WTC11 (cell line): ENCODE measurements at regions not wholly inside any gene's neighbourhood (a gene's known extent, or its start where the extent isn't known, plus 50 kb on each side); places are given as distances from the start of the nearest gene placed in this dataset.

ENCODE experiments used
- ATAC-seq: fragments of 200-7000 bp; cut with Tn5 transposase; 2 replicates; pipeline ENCODE4 v1.10.0; 2021; ENCODE audit warnings: mild to moderate bottlenecking, moderate library complexity
- CTCF ChIA-PET: fragments of 300-600 bp; sonication (Branson Sonifier 250); formaldehyde crosslinking; loops from one replicate; lab custom pipeline; 2021; ENCODE audit warnings: antibody characterized with exemption; lab: Charles Lee
- POLR2A ChIA-PET: fragments of 350-600 bp; sonication (Branson Sonifier 250); formaldehyde crosslinking; loops from one replicate; lab custom pipeline; 2021; ENCODE audit warnings: antibody characterized with exemption; lab: Charles Lee
- DNase-seq: peaks from one replicate; pipeline ENCODE4 v3.0.0; 2021; ENCODE audit warnings: low spot score
- H3K27ac Mint-ChIP-seq: 2 replicates; pipeline ENCODE4 v1.8.0; 2021; ENCODE audit warnings: mixed read lengths
- H3K27me3 Mint-ChIP-seq: 2 replicates; pipeline ENCODE4 v1.8.0; 2021; ENCODE audit warnings: low read depth, mild to moderate bottlenecking, moderate library complexity, mixed read lengths
- H3K36me3 Mint-ChIP-seq: 2 replicates; pipeline ENCODE4 v1.8.0; 2021; ENCODE audit warnings: mixed read lengths
- H3K4me1 Mint-ChIP-seq: 2 replicates; pipeline ENCODE4 v1.8.0; 2022; ENCODE audit warnings: mixed read lengths
- H3K4me3 Mint-ChIP-seq: 2 replicates; pipeline ENCODE4 v1.8.0; 2021; ENCODE audit warnings: mild to moderate bottlenecking, moderate library complexity, mixed read lengths
- H3K9me3 Mint-ChIP-seq: 2 replicates; pipeline ENCODE4 v1.8.0; 2021; ENCODE audit warnings: mixed read lengths
- CREB1 ChIP-seq: sonication (generic); formaldehyde crosslinking; IDR thresholded peaks from 2 replicates; pipeline ENCODE4 v1.8.0; 2023; ENCODE audit warnings: mild to moderate bottlenecking, missing genetic modification reagents
- ELF4 ChIP-seq: sonication (generic); formaldehyde crosslinking; IDR thresholded peaks from 2 replicates; pipeline ENCODE4 v1.8.1; 2022; ENCODE audit warnings: low read depth, mild to moderate bottlenecking, moderate library complexity, missing genetic modification reagents
- ESRRA ChIP-seq: sonication (generic); formaldehyde crosslinking; IDR thresholded peaks from 2 replicates; pipeline ENCODE4 v1.8.1; 2022; ENCODE audit warnings: mild to moderate bottlenecking, missing genetic modification reagents, borderline replicate concordance
- FOXJ3 ChIP-seq: sonication (generic); formaldehyde crosslinking; IDR thresholded peaks from 2 replicates; pipeline ENCODE4 v1.9.0; 2021; ENCODE audit warnings: missing genetic modification reagents, mild to moderate bottlenecking, borderline replicate concordance
- GRHL2 ChIP-seq: fragments of 250-450 bp; sonication (Bioruptor Pico); IDR thresholded peaks from 2 replicates; pipeline ENCODE4 v1.8.0; 2022; ENCODE audit warnings: mild to moderate bottlenecking, moderate library complexity; ENCODE audit not compliant: insufficient replicate concordance, severe bottlenecking
- KAT7 ChIP-seq: sonication (generic); formaldehyde crosslinking; IDR thresholded peaks from 2 replicates; pipeline ENCODE4 v1.8.1; 2023; ENCODE audit warnings: missing genetic modification reagents, mild to moderate bottlenecking, borderline replicate concordance
- MYBL2 ChIP-seq: sonication (generic); formaldehyde crosslinking; IDR thresholded peaks from 2 replicates; pipeline ENCODE4 v1.8.1; 2023; ENCODE audit warnings: mild to moderate bottlenecking, moderate library complexity, missing genetic modification reagents
- OVOL2 ChIP-seq: fragments of 250-450 bp; sonication (Bioruptor Pico); IDR thresholded peaks from 2 replicates; pipeline ENCODE4 v1.9.0; 2021; ENCODE audit warnings: mild to moderate bottlenecking, borderline replicate concordance
- RORB ChIP-seq: fragments of 250-450 bp; sonication (Bioruptor Pico); IDR thresholded peaks from 2 replicates; pipeline ENCODE4 v1.9.0; 2021; ENCODE audit warnings: mild to moderate bottlenecking
- SMAD3 ChIP-seq: sonication (generic); formaldehyde crosslinking; IDR thresholded peaks from 2 replicates; pipeline ENCODE4 v1.8.0; 2022; ENCODE audit warnings: missing genetic modification reagents, mild to moderate bottlenecking, borderline replicate concordance
- TEAD1 ChIP-seq: sonication (generic); formaldehyde crosslinking; IDR thresholded peaks from 2 replicates; pipeline ENCODE4 v1.8.0; 2022; ENCODE audit warnings: mild to moderate bottlenecking, missing genetic modification reagents
- TEAD4 ChIP-seq: sonication (generic); formaldehyde crosslinking; IDR thresholded peaks from 2 replicates; pipeline ENCODE4 v1.8.0; 2022; ENCODE audit warnings: mild to moderate bottlenecking, missing genetic modification reagents
- TP53 ChIP-seq: sonication (generic); formaldehyde crosslinking; IDR thresholded peaks from 2 replicates; pipeline ENCODE4 v1.8.1; 2023; ENCODE audit warnings: mild to moderate bottlenecking, missing genetic modification reagents
- ZNF121 ChIP-seq: sonication (generic); formaldehyde crosslinking; IDR thresholded peaks from 2 replicates; pipeline ENCODE4 v1.8.0; 2023; ENCODE audit warnings: missing genetic modification reagents
- ZNF138 ChIP-seq: sonication (generic); formaldehyde crosslinking; conservative IDR thresholded peaks from 2 replicates; pipeline ENCODE4 v1.8.1; 2022; ENCODE audit warnings: mild to moderate bottlenecking, moderate library complexity, missing genetic modification reagents
- ZNF396 ChIP-seq: fragments of 250-450 bp; sonication (Bioruptor Pico); IDR thresholded peaks from 2 replicates; pipeline ENCODE4 v1.8.0; 2021; ENCODE audit warnings: mild to moderate bottlenecking, moderate library complexity, borderline replicate concordance
- TF ChIP-seq, protein P1 (sequence below): sonication (generic); formaldehyde crosslinking; conservative IDR thresholded peaks from 2 replicates; pipeline ENCODE4 v1.8.1; 2022; ENCODE audit warnings: mild to moderate bottlenecking, missing genetic modification reagents
- TF ChIP-seq, protein P2 (sequence below): sonication (generic); formaldehyde crosslinking; IDR thresholded peaks from 2 replicates; pipeline ENCODE4 v1.8.1; 2023; ENCODE audit warnings: mild to moderate bottlenecking, moderate library complexity, missing genetic modification reagents
- TF ChIP-seq, protein P3 (sequence below): fragments of 250-450 bp; sonication (Bioruptor Pico); IDR thresholded peaks from 2 replicates; pipeline ENCODE4 v1.8.0; 2021; ENCODE audit warnings: mild to moderate bottlenecking
- TF ChIP-seq, protein P4 (sequence below): sonication (generic); formaldehyde crosslinking; IDR thresholded peaks from 2 replicates; pipeline ENCODE4 v1.8.1; 2023; ENCODE audit warnings: mild to moderate bottlenecking, missing genetic modification reagents, moderate library complexity
- TF ChIP-seq, protein P5 (sequence below): sonication (generic); formaldehyde crosslinking; IDR thresholded peaks from 2 replicates; pipeline ENCODE4 v1.8.1; 2023; ENCODE audit warnings: mild to moderate bottlenecking, missing genetic modification reagents, moderate library complexity
- TF ChIP-seq, protein P6 (sequence below): sonication (generic); formaldehyde crosslinking; IDR thresholded peaks from 2 replicates; pipeline ENCODE4 v1.8.0; 2022; ENCODE audit warnings: mild to moderate bottlenecking, missing genetic modification reagents
- TF ChIP-seq, protein P7 (sequence below): sonication (generic); formaldehyde crosslinking; IDR thresholded peaks from 2 replicates; pipeline ENCODE4 v1.8.0; 2022; ENCODE audit warnings: mild to moderate bottlenecking, missing genetic modification reagents
- TF ChIP-seq, protein P8 (sequence below): fragments of 250-450 bp; sonication (Bioruptor Pico); conservative IDR thresholded peaks from 2 replicates; pipeline ENCODE4 v1.9.0; 2021; ENCODE audit warnings: mild to moderate bottlenecking
- TF ChIP-seq, protein P9 (sequence below): fragments of 250-450 bp; sonication (Bioruptor Pico); IDR thresholded peaks from 2 replicates; pipeline ENCODE4 v1.9.0; 2021; ENCODE audit warnings: mild to moderate bottlenecking, borderline replicate concordance

DNA sequence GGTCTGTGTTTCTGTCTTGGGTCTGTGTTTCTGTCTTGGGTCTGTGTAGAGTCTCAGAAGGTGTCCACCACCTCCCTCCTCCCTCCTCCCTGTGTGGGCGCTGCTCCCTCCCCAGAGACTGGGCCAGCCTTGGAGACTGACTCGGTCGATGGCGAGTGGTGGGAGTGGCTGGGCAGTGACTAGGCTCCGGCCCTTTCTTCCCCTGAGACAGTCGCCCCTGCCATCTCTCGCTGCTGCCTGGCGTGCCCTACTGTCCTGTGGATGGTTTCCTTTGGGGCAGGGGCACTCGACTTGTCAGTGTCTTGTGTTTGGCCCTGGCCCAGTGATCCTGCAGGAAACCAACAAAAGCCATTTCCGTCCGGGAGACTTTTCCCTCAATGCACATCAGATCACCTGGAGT is 215.8 kb downstream of the NDUFA10 start:
- no peak for TF ChIP-seq ZNF121
- TF ChIP-seq, protein P1, sequence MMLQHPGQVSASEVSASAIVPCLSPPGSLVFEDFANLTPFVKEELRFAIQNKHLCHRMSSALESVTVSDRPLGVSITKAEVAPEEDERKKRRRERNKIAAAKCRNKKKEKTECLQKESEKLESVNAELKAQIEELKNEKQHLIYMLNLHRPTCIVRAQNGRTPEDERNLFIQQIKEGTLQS (CRISPR knock-in tag), result no peak
- TF ChIP-seq, protein P2, sequence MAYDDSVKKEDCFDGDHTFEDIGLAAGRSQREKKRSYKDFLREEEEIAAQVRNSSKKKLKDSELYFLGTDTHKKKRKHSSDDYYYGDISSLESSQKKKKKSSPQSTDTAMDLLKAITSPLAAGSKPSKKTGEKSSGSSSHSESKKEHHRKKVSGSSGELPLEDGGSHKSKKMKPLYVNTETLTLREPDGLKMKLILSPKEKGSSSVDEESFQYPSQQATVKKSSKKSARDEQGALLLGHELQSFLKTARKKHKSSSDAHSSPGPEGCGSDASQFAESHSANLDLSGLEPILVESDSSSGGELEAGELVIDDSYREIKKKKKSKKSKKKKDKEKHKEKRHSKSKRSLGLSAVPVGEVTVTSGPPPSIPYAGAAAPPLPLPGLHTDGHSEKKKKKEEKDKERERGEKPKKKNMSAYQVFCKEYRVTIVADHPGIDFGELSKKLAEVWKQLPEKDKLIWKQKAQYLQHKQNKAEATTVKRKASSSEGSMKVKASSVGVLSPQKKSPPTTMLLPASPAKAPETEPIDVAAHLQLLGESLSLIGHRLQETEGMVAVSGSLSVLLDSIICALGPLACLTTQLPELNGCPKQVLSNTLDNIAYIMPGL (CRISPR knock-in tag), result no peak
- TF ChIP-seq, protein P3, sequence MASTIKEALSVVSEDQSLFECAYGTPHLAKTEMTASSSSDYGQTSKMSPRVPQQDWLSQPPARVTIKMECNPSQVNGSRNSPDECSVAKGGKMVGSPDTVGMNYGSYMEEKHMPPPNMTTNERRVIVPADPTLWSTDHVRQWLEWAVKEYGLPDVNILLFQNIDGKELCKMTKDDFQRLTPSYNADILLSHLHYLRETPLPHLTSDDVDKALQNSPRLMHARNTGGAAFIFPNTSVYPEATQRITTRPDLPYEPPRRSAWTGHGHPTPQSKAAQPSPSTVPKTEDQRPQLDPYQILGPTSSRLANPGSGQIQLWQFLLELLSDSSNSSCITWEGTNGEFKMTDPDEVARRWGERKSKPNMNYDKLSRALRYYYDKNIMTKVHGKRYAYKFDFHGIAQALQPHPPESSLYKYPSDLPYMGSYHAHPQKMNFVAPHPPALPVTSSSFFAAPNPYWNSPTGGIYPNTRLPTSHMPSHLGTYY, result no peak
- no peak for TF ChIP-seq GRHL2 (CRISPR knock-in tag)
- TF ChIP-seq, protein P4, sequence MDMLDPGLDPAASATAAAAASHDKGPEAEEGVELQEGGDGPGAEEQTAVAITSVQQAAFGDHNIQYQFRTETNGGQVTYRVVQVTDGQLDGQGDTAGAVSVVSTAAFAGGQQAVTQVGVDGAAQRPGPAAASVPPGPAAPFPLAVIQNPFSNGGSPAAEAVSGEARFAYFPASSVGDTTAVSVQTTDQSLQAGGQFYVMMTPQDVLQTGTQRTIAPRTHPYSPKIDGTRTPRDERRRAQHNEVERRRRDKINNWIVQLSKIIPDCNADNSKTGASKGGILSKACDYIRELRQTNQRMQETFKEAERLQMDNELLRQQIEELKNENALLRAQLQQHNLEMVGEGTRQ, result no peak
- TF ChIP-seq TEAD4 (CRISPR knock-in tag), result no peak
- no peak for TF ChIP-seq ELF4
- TF ChIP-seq ZNF396 (CRISPR knock-in tag), result no peak
- Mint-ChIP-seq H3K4me3 (no peak overlapping the region), H3K9me3 (no peaks in the 10 kb centered on the region), H3K27me3 (no peaks in the 10 kb centered on the region), H3K36me3 (no peaks in the 10 kb centered on the region), H3K4me1 (no peaks in the 10 kb centered on the region), H3K27ac (no peak overlapping the region)
- ATAC-seq (no peak), DNase-seq (peak; percentile 6)
- CTCF ChIA-PET, result no interaction called here
- POLR2A ChIA-PET, result no interaction called here

DNA sequence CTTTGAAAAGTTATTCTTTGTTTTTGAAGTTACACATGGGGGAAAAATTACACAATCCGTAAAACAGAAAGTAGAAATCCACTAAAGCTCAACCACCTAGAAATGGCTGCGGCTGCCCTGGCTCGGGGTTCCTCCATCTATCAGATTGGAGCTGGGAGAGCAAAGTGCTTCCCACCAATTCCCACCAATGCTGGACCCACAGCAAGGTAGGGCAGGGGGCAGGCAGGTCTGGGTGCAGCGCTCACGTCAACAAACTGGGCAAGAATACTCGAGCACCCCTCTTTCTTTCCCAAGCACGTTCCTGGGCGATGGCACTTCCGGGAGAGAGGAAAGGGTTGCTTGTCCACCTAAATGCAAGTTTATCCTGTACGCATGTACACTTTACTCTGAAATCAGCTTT is 217.6 kb downstream of the NDUFA10 start:
- no peak overlapping the region for H3K27ac Mint-ChIP-seq
- H3K27me3 Mint-ChIP-seq, result no peaks in the 10 kb centered on the region
- H3K4me1 Mint-ChIP-seq, result peaks cover 4% of the 10 kb centered on the region; the same call in 1 of the 2 replicates
- no peak for ATAC-seq
- no peaks in the 10 kb centered on the region for H3K9me3 Mint-ChIP-seq
- ChIA-PET POLR2A (no interaction called here), CTCF (no interaction called here)
- no peak overlapping the region for H3K4me3 Mint-ChIP-seq
- DNase-seq, result no peak
- TF ChIP-seq ZNF138 (CRISPR knock-in tag) (no peak), TP53 (CRISPR knock-in tag) (no peak), TEAD1 (no peak), OVOL2 (no peak), FOXJ3 (CRISPR knock-in tag) (no peak), SMAD3 (CRISPR knock-in tag) (no peak), ESRRA (CRISPR knock-in tag) (no peak), MYBL2 (CRISPR knock-in tag) (no peak), CREB1 (CRISPR knock-in tag) (no peak), KAT7 (CRISPR knock-in tag) (no peak), RORB (CRISPR knock-in tag) (no peak)
- TF ChIP-seq, protein P5, sequence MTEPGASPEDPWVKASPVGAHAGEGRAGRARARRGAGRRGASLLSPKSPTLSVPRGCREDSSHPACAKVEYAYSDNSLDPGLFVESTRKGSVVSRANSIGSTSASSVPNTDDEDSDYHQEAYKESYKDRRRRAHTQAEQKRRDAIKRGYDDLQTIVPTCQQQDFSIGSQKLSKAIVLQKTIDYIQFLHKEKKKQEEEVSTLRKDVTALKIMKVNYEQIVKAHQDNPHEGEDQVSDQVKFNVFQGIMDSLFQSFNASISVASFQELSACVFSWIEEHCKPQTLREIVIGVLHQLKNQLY (CRISPR knock-in tag), result no peak
- TF ChIP-seq, protein P6, sequence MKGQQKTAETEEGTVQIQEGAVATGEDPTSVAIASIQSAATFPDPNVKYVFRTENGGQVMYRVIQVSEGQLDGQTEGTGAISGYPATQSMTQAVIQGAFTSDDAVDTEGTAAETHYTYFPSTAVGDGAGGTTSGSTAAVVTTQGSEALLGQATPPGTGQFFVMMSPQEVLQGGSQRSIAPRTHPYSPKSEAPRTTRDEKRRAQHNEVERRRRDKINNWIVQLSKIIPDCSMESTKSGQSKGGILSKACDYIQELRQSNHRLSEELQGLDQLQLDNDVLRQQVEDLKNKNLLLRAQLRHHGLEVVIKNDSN, result no peak
- TF ChIP-seq, protein P7, sequence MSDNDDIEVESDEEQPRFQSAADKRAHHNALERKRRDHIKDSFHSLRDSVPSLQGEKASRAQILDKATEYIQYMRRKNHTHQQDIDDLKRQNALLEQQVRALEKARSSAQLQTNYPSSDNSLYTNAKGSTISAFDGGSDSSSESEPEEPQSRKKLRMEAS (CRISPR knock-in tag), result no peak
- TF ChIP-seq, protein P8, sequence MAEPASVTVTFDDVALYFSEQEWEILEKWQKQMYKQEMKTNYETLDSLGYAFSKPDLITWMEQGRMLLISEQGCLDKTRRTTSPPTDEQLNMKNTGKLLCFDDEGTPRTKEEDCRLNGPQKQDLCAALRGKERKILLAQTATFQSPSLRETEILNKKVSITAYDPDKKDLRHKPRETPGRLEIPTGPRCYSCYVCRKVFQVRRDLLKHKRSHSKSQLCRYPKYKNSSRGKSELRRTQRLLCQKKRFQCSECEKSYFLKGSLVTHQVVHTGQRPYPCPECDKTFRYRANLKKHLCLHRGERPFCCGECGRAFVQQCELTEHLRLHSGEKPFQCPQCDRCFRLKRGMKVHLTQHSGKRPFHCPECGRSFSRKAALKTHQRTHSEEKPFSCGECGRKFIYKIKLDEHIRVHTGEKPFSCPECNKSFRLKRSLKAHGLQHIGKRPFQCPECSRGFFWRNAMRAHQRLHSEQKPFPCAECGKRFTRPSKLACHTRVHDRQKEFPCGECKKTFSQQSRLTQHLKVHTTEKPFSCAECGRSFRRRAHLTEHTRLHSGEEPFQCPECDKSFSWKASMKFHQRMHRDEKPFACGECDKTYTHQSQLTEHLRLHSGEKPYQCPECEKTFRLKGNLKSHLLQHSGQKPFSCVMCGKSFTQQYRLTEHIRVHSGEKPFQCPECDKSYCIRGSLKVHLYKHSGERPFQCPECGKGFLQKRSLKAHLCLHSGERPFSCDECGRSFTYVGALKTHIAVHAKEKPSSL, result no peak
- TF ChIP-seq, protein P9, sequence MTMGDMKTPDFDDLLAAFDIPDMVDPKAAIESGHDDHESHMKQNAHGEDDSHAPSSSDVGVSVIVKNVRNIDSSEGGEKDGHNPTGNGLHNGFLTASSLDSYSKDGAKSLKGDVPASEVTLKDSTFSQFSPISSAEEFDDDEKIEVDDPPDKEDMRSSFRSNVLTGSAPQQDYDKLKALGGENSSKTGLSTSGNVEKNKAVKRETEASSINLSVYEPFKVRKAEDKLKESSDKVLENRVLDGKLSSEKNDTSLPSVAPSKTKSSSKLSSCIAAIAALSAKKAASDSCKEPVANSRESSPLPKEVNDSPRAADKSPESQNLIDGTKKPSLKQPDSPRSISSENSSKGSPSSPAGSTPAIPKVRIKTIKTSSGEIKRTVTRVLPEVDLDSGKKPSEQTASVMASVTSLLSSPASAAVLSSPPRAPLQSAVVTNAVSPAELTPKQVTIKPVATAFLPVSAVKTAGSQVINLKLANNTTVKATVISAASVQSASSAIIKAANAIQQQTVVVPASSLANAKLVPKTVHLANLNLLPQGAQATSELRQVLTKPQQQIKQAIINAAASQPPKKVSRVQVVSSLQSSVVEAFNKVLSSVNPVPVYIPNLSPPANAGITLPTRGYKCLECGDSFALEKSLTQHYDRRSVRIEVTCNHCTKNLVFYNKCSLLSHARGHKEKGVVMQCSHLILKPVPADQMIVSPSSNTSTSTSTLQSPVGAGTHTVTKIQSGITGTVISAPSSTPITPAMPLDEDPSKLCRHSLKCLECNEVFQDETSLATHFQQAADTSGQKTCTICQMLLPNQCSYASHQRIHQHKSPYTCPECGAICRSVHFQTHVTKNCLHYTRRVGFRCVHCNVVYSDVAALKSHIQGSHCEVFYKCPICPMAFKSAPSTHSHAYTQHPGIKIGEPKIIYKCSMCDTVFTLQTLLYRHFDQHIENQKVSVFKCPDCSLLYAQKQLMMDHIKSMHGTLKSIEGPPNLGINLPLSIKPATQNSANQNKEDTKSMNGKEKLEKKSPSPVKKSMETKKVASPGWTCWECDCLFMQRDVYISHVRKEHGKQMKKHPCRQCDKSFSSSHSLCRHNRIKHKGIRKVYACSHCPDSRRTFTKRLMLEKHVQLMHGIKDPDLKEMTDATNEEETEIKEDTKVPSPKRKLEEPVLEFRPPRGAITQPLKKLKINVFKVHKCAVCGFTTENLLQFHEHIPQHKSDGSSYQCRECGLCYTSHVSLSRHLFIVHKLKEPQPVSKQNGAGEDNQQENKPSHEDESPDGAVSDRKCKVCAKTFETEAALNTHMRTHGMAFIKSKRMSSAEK (CRISPR knock-in tag), result no peak
- H3K36me3 Mint-ChIP-seq, result no peaks in the 10 kb centered on the region
